MM.1S (cell line): ENCODE measurements at regions not wholly inside any gene's neighbourhood (a gene's known extent, or its start where the extent isn't known, plus 50 kb on each side); places are given as distances from the start of the nearest gene placed in this dataset.

Experiments used
- EZH2phosphoT487 ChIP-seq: fragments of 300-600 bp; sonication (generic); IDR thresholded peaks from 2 replicates; pipeline ENCODE4 v1.6.1; 2018; ENCODE audit warnings: antibody characterized with exemption, low read length
- TF ChIP-seq, protein P1 (sequence below): fragments of 300-600 bp; sonication (generic); IDR thresholded peaks from 2 replicates; pipeline ENCODE4 v1.5.1; 2016; ENCODE audit warnings: antibody characterized with exemption, low read length, mixed read lengths

DNA sequence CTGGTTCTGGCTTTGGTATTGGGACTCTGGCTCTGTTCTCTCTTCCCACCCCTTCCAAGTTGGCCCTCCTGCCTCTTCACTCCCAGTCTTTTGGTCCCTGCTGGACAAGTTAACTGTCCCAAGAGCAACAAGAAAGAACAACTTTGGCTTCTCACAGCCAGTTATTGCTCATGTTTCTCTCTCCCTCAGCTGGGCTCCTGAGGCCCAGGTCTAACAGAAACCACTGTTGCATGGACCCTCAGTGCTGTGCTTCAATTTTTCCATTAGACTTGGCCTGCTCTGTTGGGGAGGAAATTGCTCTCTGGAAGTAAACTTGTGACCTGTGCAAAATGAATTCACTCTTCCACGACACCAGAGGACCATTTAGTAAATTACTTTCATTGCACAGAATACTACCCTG is 64.5 kb downstream of the CHST2 start:
- TF ChIP-seq, protein P1, sequence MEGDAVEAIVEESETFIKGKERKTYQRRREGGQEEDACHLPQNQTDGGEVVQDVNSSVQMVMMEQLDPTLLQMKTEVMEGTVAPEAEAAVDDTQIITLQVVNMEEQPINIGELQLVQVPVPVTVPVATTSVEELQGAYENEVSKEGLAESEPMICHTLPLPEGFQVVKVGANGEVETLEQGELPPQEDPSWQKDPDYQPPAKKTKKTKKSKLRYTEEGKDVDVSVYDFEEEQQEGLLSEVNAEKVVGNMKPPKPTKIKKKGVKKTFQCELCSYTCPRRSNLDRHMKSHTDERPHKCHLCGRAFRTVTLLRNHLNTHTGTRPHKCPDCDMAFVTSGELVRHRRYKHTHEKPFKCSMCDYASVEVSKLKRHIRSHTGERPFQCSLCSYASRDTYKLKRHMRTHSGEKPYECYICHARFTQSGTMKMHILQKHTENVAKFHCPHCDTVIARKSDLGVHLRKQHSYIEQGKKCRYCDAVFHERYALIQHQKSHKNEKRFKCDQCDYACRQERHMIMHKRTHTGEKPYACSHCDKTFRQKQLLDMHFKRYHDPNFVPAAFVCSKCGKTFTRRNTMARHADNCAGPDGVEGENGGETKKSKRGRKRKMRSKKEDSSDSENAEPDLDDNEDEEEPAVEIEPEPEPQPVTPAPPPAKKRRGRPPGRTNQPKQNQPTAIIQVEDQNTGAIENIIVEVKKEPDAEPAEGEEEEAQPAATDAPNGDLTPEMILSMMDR, result no peak
- TF ChIP-seq EZH2phosphoT487, result no peak
